GM23338 (cell line): ENCODE measurements at regions not wholly inside any gene's neighbourhood (a gene's known extent, or its start where the extent isn't known, plus 50 kb on each side); places are given as distances from the start of the nearest gene placed in this dataset.

Experiments used
- ATAC-seq: fragments of 200-7000 bp; cut with Tn5 transposase; 3 replicates; pipeline ENCODE4 v1.9.1; 2020
- DNase-seq: peaks from one replicate; pipeline ENCODE4 v3.0.0-alpha.2; 2015; ENCODE audit warnings: low spot score
- H2AFZ ChIP-seq: fragments of 200-600 bp; sonication (generic); 2 replicates; pipeline ENCODE4 v1.8.0; 2016; ENCODE audit warnings: antibody characterized with exemption, mild to moderate bottlenecking, moderate library complexity
- H3F3A ChIP-seq: fragments of 200-600 bp; sonication (generic); replicated peaks from 2 replicates; pipeline ENCODE4 v1.8.0; 2017; ENCODE audit warnings: antibody characterized with exemption, mixed run types, low read depth
- H3K27ac ChIP-seq: fragments of 200-600 bp; sonication (generic); 2 replicates; pipeline ENCODE4 v1.6.1; 2016; ENCODE audit warnings: low read depth
- H3K27me3 ChIP-seq: fragments of 200-600 bp; sonication (generic); 2 replicates; pipeline ENCODE4 v1.8.0; 2016; ENCODE audit warnings: mild to moderate bottlenecking, mixed run types, moderate library complexity; ENCODE audit not compliant: insufficient read depth
- H3K36me3 ChIP-seq: fragments of 200-600 bp; sonication (generic); 2 replicates; pipeline ENCODE4 v1.8.0; 2016; ENCODE audit warnings: mild to moderate bottlenecking; ENCODE audit not compliant: insufficient read depth
- H3K4me1 ChIP-seq: fragments of 200-600 bp; sonication (generic); 2 replicates; pipeline ENCODE4 v1.8.0; 2016; ENCODE audit warnings: mild to moderate bottlenecking, moderate library complexity; ENCODE audit not compliant: insufficient read depth
- H3K4me2 ChIP-seq: fragments of 200-600 bp; sonication (generic); 2 replicates; pipeline ENCODE4 v1.7.1; 2017; ENCODE audit warnings: mixed run types
- H3K4me3 ChIP-seq: fragments of 200-600 bp; sonication (generic); 2 replicates; pipeline ENCODE4 v1.6.1; 2016; ENCODE audit warnings: mixed run types
- H3K79me2 ChIP-seq: fragments of 200-600 bp; sonication (generic); replicated peaks from 2 replicates; pipeline ENCODE4 v1.8.0; 2017; ENCODE audit warnings: mild to moderate bottlenecking; ENCODE audit not compliant: insufficient read depth
- H3K9me2 ChIP-seq: fragments of 200-600 bp; sonication (generic); 2 replicates; pipeline ENCODE4 v1.8.0; 2017; ENCODE audit not compliant: insufficient read depth
- H4K20me1 ChIP-seq: fragments of 200-600 bp; sonication (generic); replicated peaks from 2 replicates; pipeline ENCODE4 v1.8.0; 2017; ENCODE audit warnings: mild to moderate bottlenecking; ENCODE audit not compliant: insufficient read depth
- H3K27ac Mint-ChIP-seq: 2 replicates; pipeline ENCODE4 v1.8.0; 2020; ENCODE audit warnings: inconsistent platforms, mild to moderate bottlenecking, moderate library complexity, mixed read lengths
- H3K27me3 Mint-ChIP-seq: 3 replicates; pipeline ENCODE4 v1.8.0; 2022; ENCODE audit warnings: low read depth, mild to moderate bottlenecking, moderate library complexity, mixed read lengths, inconsistent platforms; ENCODE audit not compliant: insufficient read depth, poor library complexity
- H3K36me3 Mint-ChIP-seq: 3 replicates; pipeline ENCODE4 v1.8.0; 2021; ENCODE audit warnings: low read depth, mild to moderate bottlenecking, inconsistent platforms, moderate library complexity, mixed read lengths
- H3K4me1 Mint-ChIP-seq: 3 replicates; pipeline ENCODE4 v1.8.0; 2020; ENCODE audit warnings: mild to moderate bottlenecking, inconsistent platforms, mixed read lengths
- H3K4me3 Mint-ChIP-seq: 3 replicates; pipeline ENCODE4 v1.8.0; 2021; ENCODE audit warnings: moderate library complexity, mild to moderate bottlenecking, inconsistent platforms, mixed read lengths
- H3K9me3 Mint-ChIP-seq: 3 replicates; pipeline ENCODE4 v1.8.0; 2020; ENCODE audit warnings: moderate library complexity, mild to moderate bottlenecking, inconsistent platforms, mixed read lengths
- EZH2phosphoT487 ChIP-seq: fragments of 200-600 bp; sonication (generic); IDR thresholded peaks from one replicate; pipeline ENCODE4 v1.8.1; 2018; ENCODE audit warnings: antibody characterized with exemption; ENCODE audit not compliant: unreplicated experiment
- JUNB ChIP-seq: IDR thresholded peaks from one replicate; pipeline ENCODE4 v1.6.1; 2016; ENCODE audit warnings: antibody characterized with exemption; ENCODE audit not compliant: unreplicated experiment
- POLR2AphosphoS5 ChIP-seq: IDR thresholded peaks from 2 replicates; pipeline ENCODE4 v1.6.1; 2016; ENCODE audit warnings: antibody characterized with exemption, low read depth
- STAT1 ChIP-seq: IDR thresholded peaks from one replicate; pipeline ENCODE4 v1.6.1; 2016; ENCODE audit warnings: antibody characterized with exemption; ENCODE audit not compliant: unreplicated experiment
- ZNF331 ChIP-seq: fragments of 250-450 bp; sonication (Bioruptor Pico); IDR thresholded peaks from 2 replicates; pipeline ENCODE4 v1.5.0; 2020; ENCODE audit warnings: low read depth, mild to moderate bottlenecking, moderate library complexity
- TF ChIP-seq, protein P1 (sequence below): fragments of 250-450 bp; sonication (Bioruptor Pico); IDR thresholded peaks from 2 replicates; pipeline ENCODE4 v1.5.0; 2020; ENCODE audit warnings: mild to moderate bottlenecking, moderate library complexity
- TF ChIP-seq, protein P2 (sequence below), 2 experiments: fragments of 200-600 bp in 1 of 2; sonication (generic) in 1 of 2; conservative IDR thresholded peaks; 2 replicates each; pipeline versions ENCODE4 v1.5.1 to v1.6.1; 2016 to 2017; ENCODE audit warnings: antibody characterized with exemption in 2 of 2, low read depth in 2 of 2, mild to moderate bottlenecking in 2 of 2, moderate library complexity in 1 of 2
- TF ChIP-seq, protein P3 (sequence below): IDR thresholded peaks from one replicate; pipeline ENCODE4 v1.6.1; 2018; ENCODE audit warnings: antibody characterized with exemption; ENCODE audit not compliant: unreplicated experiment

DNA sequence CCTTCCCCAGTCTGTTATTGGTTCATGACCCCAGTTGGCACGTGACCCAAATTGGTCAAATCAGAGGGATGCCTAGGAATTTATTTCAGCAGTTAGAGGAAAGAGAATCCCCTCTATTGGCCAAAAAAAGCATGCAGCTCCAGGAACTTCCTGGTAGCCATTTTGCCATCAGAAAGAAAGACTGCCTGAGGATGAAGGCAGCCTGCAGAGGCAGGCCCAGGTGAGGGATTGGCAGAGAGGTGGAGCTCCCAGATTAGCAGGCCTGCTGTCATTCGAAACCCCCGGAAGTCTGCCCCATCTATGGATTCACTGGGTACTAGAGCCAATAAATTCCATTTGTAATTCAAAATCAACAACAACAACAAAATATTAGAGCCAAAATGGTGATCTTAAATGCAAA is 207.6 kb downstream of the CWF19L2 start:
- Histone ChIP-seq H3K36me3 (no peaks in the 10 kb centered on the region), H3F3A (no peaks in the 10 kb centered on the region), H3K4me3 (no peak overlapping the region), H3K9me2 (peaks cover 9% of the 10 kb centered on the region), H3K27ac (no peak overlapping the region), H3K4me1 (peaks cover 9% of the 10 kb centered on the region; the same call in 1 of the 2 replicates), H4K20me1 (no peaks in the 10 kb centered on the region), H2AFZ (peak overlapping the region; percentile 82), H3K79me2 (no peaks in the 10 kb centered on the region), H3K4me2 (no peak overlapping the region), H3K27me3 (no peaks in the 10 kb centered on the region)
- TF ChIP-seq, protein P1, sequence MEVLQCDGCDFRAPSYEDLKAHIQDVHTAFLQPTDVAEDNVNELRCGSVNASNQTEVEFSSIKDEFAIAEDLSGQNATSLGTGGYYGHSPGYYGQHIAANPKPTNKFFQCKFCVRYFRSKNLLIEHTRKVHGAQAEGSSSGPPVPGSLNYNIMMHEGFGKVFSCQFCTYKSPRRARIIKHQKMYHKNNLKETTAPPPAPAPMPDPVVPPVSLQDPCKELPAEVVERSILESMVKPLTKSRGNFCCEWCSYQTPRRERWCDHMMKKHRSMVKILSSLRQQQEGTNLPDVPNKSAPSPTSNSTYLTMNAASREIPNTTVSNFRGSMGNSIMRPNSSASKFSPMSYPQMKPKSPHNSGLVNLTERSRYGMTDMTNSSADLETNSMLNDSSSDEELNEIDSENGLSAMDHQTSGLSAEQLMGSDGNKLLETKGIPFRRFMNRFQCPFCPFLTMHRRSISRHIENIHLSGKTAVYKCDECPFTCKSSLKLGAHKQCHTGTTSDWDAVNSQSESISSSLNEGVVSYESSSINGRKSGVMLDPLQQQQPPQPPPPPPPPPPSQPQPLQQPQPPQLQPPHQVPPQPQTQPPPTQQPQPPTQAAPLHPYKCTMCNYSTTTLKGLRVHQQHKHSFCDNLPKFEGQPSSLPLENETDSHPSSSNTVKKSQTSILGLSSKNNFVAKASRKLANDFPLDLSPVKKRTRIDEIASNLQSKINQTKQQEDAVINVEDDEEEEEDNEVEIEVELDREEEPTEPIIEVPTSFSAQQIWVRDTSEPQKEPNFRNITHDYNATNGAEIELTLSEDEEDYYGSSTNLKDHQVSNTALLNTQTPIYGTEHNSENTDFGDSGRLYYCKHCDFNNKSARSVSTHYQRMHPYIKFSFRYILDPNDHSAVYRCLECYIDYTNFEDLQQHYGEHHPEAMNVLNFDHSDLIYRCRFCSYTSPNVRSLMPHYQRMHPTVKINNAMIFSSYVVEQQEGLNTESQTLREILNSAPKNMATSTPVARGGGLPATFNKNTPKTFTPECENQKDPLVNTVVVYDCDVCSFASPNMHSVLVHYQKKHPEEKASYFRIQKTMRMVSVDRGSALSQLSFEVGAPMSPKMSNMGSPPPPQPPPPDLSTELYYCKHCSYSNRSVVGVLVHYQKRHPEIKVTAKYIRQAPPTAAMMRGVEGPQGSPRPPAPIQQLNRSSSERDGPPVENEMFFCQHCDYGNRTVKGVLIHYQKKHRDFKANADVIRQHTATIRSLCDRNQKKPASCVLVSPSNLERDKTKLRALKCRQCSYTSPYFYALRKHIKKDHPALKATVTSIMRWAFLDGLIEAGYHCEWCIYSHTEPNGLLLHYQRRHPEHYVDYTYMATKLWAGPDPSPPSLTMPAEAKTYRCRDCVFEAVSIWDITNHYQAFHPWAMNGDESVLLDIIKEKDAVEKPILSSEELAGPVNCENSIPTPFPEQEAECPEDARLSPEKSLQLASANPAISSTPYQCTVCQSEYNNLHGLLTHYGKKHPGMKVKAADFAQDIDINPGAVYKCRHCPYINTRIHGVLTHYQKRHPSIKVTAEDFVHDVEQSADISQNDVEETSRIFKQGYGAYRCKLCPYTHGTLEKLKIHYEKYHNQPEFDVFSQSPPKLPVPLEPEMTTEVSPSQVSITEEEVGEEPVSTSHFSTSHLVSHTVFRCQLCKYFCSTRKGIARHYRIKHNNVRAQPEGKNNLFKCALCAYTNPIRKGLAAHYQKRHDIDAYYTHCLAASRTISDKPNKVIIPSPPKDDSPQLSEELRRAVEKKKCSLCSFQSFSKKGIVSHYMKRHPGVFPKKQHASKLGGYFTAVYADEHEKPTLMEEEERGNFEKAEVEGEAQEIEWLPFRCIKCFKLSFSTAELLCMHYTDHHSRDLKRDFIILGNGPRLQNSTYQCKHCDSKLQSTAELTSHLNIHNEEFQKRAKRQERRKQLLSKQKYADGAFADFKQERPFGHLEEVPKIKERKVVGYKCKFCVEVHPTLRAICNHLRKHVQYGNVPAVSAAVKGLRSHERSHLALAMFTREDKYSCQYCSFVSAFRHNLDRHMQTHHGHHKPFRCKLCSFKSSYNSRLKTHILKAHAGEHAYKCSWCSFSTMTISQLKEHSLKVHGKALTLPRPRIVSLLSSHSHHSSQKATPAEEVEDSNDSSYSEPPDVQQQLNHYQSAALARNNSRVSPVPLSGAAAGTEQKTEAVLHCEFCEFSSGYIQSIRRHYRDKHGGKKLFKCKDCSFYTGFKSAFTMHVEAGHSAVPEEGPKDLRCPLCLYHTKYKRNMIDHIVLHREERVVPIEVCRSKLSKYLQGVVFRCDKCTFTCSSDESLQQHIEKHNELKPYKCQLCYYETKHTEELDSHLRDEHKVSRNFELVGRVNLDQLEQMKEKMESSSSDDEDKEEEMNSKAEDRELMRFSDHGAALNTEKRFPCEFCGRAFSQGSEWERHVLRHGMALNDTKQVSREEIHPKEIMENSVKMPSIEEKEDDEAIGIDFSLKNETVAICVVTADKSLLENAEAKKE (CRISPR knock-in tag) = no peak
- TF ChIP-seq, protein P2, sequence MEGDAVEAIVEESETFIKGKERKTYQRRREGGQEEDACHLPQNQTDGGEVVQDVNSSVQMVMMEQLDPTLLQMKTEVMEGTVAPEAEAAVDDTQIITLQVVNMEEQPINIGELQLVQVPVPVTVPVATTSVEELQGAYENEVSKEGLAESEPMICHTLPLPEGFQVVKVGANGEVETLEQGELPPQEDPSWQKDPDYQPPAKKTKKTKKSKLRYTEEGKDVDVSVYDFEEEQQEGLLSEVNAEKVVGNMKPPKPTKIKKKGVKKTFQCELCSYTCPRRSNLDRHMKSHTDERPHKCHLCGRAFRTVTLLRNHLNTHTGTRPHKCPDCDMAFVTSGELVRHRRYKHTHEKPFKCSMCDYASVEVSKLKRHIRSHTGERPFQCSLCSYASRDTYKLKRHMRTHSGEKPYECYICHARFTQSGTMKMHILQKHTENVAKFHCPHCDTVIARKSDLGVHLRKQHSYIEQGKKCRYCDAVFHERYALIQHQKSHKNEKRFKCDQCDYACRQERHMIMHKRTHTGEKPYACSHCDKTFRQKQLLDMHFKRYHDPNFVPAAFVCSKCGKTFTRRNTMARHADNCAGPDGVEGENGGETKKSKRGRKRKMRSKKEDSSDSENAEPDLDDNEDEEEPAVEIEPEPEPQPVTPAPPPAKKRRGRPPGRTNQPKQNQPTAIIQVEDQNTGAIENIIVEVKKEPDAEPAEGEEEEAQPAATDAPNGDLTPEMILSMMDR (conservative IDR thresholded peaks at IDR 0.05; ENCODE audit: low read depth in 2 of 2) = no peak
- no peak for TF ChIP-seq ZNF331
- TF ChIP-seq EZH2phosphoT487 = no peak
- TF ChIP-seq, protein P3, sequence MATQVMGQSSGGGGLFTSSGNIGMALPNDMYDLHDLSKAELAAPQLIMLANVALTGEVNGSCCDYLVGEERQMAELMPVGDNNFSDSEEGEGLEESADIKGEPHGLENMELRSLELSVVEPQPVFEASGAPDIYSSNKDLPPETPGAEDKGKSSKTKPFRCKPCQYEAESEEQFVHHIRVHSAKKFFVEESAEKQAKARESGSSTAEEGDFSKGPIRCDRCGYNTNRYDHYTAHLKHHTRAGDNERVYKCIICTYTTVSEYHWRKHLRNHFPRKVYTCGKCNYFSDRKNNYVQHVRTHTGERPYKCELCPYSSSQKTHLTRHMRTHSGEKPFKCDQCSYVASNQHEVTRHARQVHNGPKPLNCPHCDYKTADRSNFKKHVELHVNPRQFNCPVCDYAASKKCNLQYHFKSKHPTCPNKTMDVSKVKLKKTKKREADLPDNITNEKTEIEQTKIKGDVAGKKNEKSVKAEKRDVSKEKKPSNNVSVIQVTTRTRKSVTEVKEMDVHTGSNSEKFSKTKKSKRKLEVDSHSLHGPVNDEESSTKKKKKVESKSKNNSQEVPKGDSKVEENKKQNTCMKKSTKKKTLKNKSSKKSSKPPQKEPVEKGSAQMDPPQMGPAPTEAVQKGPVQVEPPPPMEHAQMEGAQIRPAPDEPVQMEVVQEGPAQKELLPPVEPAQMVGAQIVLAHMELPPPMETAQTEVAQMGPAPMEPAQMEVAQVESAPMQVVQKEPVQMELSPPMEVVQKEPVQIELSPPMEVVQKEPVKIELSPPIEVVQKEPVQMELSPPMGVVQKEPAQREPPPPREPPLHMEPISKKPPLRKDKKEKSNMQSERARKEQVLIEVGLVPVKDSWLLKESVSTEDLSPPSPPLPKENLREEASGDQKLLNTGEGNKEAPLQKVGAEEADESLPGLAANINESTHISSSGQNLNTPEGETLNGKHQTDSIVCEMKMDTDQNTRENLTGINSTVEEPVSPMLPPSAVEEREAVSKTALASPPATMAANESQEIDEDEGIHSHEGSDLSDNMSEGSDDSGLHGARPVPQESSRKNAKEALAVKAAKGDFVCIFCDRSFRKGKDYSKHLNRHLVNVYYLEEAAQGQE = no peak
- no peak for TF ChIP-seq STAT1
- TF ChIP-seq POLR2AphosphoS5 = no peak
- TF ChIP-seq JUNB = no peak
- Mint-ChIP-seq H3K27ac (no peak overlapping the region), H3K27me3 (peaks cover 1% of the 10 kb centered on the region), H3K36me3 (no peaks in the 10 kb centered on the region), H3K9me3 (no peaks in the 10 kb centered on the region), H3K4me3 (no peak overlapping the region), H3K4me1 (peaks cover 9% of the 10 kb centered on the region; the same call in 2 of the 3 replicates)
- ATAC-seq (peak; percentile 64; the same call in 2 of the 3 replicates), DNase-seq (peak; percentile 45)
